Transverse colon (tissue), 4 donors: ENCODE measurements at regions not wholly inside any gene's neighbourhood (a gene's known extent, or its start where the extent isn't known, plus 50 kb on each side); places are given as distances from the start of the nearest gene placed in this dataset.

Source experiments
- DNase-seq: peaks from one replicate; pipeline ENCODE4 v3.0.0-alpha.2; 2019
- H3K27ac ChIP-seq, 4 donors: fragments of 200-600 bp; sonication (generic); 2 replicates each; pipeline ENCODE4 v1.5.1; 2016 to 2018; ENCODE audit warnings: inconsistent platforms in 4 of 4
- H3K27me3 ChIP-seq: fragments of 200-600 bp; sonication (generic); 2 replicates; pipeline ENCODE4 v1.5.1; 2017; ENCODE audit warnings: inconsistent platforms
- H3K36me3 ChIP-seq, 4 donors: fragments of 200-600 bp; sonication (generic); 2 replicates each; pipeline ENCODE4 v1.5.1; 2017 to 2019; ENCODE audit warnings: inconsistent platforms in 4 of 4
- H3K4me1 ChIP-seq, 4 donors: fragments of 200-600 bp; sonication (generic); 2 replicates each; pipeline ENCODE4 v1.5.1; 2017 to 2020; ENCODE audit warnings: inconsistent platforms in 4 of 4
- H3K4me3 ChIP-seq, 4 donors: fragments of 200-600 bp; sonication (generic); 1 replicate in 1 of 4; 2 replicates in 3 of 4; pipeline versions ENCODE4 v1.5.1 to v1.6.1; 2017 to 2019; ENCODE audit warnings: inconsistent platforms in 4 of 4
- H3K9me3 ChIP-seq, 2 donors: fragments of 200-600 bp; sonication (generic); 2 replicates each; pipeline ENCODE4 v1.5.1; 2017 to 2019; ENCODE audit warnings: inconsistent platforms in 2 of 2
- EP300 ChIP-seq: sonication (generic); formaldehyde crosslinking; IDR thresholded peaks from one replicate; pipeline ENCODE4 v1.6.1; 2017; ENCODE audit warnings: antibody characterized with exemption, low read depth
- POLR2A ChIP-seq: fragments of 450-650 bp; IDR thresholded peaks from one replicate; pipeline ENCODE4 v1.6.1; 2016; ENCODE audit warnings: antibody characterized with exemption, mild to moderate bottlenecking, moderate library complexity
- POLR2AphosphoS5 ChIP-seq, 3 donors: sonication (generic); formaldehyde crosslinking; IDR thresholded peaks; one replicate each; pipeline ENCODE4 v1.6.1; 2016; ENCODE audit warnings: antibody characterized with exemption in 3 of 3
- WGBS, 2 donors: methylation state at CpG; one replicate each; pipeline ENCODE4 v1.1.5; 2018; ENCODE audit warnings: low coverage in 1 of 2; 5-methylcytosine and 5-hydroxymethylcytosine counted together
- in situ Hi-C, 4 donors: fragments of 200-750 bp; cut with MboI; loops; one replicate each; pipeline versions ENCODE4 v1.15.0 to v1.15.1; 2017; ENCODE audit warnings: low sequenced_read_pairs in 3 of 4, low pct_ligation_motif_present in 1 of 4, low pct_unique_long_range_greater_than_20kb in 1 of 4
- intact Hi-C: fragments of 100-400 bp; cut with DNase I; formaldehyde crosslinking; loops from one replicate; pipeline ENCODE4 v1.15.1; 2023; ENCODE audit warnings: low total_unique reads
- TF ChIP-seq, protein P1 (sequence below), 5 experiments: fragments of 200-600 bp in 3 of 5; fragments of 450-650 bp in 2 of 5; sonication (generic) in 3 of 5; IDR thresholded peaks; 1 replicate in 2 of 5; 2 replicates in 3 of 5; pipeline ENCODE4 v1.5.1; 2016 to 2017; ENCODE audit warnings: antibody characterized with exemption in 5 of 5, inconsistent platforms in 3 of 5, mild to moderate bottlenecking in 2 of 5, moderate library complexity in 1 of 5

DNA sequence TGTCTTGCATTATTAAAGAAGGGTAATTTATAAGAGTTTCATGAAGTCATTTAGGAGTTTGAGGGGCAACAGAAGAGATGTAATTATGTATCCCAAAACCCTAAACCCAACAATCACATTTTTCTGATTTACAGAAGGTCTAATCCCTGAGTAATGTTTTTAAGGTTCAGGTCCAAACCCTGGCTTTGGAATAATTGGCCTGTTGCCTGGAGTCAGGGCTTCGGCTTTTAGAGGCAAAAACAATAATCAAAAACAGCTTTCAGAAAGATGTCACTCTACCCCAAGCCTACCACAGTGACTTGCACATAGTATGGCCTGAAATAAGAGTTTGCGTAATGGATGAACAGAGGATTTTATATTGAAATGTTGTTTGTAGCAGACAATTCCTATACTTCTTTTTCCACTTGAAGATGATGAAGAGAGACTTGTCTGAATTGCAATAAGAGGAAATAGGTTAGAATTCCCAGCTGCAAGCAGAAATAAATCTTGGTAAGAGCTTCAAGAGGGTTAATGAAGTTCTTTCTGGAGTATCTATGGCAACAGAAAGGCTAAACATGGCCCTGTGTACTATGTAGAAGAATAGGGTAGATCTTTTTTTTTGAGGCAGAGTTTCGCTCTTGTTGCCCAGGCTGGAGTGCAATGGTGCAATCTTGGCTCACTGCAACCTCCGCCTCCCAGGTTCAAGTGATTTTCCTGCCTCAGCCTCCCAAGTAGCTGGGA is 152.0 kb downstream of the GPBP1 start:
- Histone ChIP-seq H3K36me3 (no peaks in the 10 kb centered on the region), H3K4me3 (no peak overlapping the region), H3K27me3 (no peaks in the 10 kb centered on the region), H3K9me3 (no peaks in the 10 kb centered on the region), H3K27ac (no peak overlapping the region), H3K4me1 (peaks cover 0 to 8% (median 0%) of the 10 kb centered on the region in 4 donors)
- in situ Hi-C loops, result no loop called here
- no peak for DNase-seq
- no peak for TF ChIP-seq POLR2A
- TF ChIP-seq, protein P1, sequence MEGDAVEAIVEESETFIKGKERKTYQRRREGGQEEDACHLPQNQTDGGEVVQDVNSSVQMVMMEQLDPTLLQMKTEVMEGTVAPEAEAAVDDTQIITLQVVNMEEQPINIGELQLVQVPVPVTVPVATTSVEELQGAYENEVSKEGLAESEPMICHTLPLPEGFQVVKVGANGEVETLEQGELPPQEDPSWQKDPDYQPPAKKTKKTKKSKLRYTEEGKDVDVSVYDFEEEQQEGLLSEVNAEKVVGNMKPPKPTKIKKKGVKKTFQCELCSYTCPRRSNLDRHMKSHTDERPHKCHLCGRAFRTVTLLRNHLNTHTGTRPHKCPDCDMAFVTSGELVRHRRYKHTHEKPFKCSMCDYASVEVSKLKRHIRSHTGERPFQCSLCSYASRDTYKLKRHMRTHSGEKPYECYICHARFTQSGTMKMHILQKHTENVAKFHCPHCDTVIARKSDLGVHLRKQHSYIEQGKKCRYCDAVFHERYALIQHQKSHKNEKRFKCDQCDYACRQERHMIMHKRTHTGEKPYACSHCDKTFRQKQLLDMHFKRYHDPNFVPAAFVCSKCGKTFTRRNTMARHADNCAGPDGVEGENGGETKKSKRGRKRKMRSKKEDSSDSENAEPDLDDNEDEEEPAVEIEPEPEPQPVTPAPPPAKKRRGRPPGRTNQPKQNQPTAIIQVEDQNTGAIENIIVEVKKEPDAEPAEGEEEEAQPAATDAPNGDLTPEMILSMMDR (IDR thresholded peaks at IDR 0.05), result no peak
- no peak for TF ChIP-seq EP300
- TF ChIP-seq POLR2AphosphoS5 (IDR thresholded peaks at IDR 0.05), result no peak
- WGBS, 2 donors, result 64 to 75% methylated on average over 3 to 4 of the region's 4 CpGs
- intact Hi-C loops, result loop anchor here (10.0 kb wide), 1 partner anchor 1311 kb away; no protein-coding TSS in a partner anchor

DNA sequence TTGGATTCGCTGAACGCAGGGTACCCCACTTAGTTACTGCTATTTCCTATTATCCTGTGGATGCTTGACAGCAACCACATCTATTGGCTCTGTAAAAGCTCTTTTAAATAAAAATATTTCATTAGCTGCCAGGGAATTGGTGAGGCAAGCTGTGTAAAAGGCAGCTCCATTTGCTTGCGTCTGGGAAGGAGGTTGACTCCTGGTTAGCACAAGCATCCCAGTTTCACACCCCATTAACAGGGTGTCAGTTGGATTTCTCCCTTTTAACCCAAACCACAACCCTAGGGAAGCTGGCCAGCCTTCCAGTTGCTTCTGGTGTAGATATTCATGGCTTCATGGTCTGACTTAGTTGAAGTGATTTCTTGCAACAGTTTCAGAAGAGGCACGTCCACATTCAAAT is 151.0 kb downstream of the GPBP1 start:
- no peaks in the 10 kb centered on the region for H3K9me3 ChIP-seq
- peak overlapping the region in 1 of 4 donors; percentile 38 for H3K27ac ChIP-seq
- H3K27me3 ChIP-seq, result no peaks in the 10 kb centered on the region
- intact Hi-C loops (loop anchor here (10.0 kb wide), 1 partner anchor 1310 kb away; no protein-coding TSS in a partner anchor), in situ Hi-C loops (loop anchor here in 1 of 4 donors (25.0 kb wide), 1 partner anchor 462 kb away; no protein-coding TSS in a partner anchor)
- no peaks in the 10 kb centered on the region for H3K36me3 ChIP-seq
- no peak for TF ChIP-seq POLR2A
- no peak for TF ChIP-seq EP300
- TF ChIP-seq, protein P1 (IDR thresholded peaks at IDR 0.05), result no peak
- TF ChIP-seq POLR2AphosphoS5 (IDR thresholded peaks at IDR 0.05), result no peak
- WGBS, 2 donors, result 71 to 82% methylated on average over 1 to 4 of the region's 4 CpGs
- no peak overlapping the region for H3K4me3 ChIP-seq
- DNase-seq, result no peak
- peaks cover 0 to 8% (median 0%) of the 10 kb centered on the region in 4 donors for H3K4me1 ChIP-seq

DNA sequence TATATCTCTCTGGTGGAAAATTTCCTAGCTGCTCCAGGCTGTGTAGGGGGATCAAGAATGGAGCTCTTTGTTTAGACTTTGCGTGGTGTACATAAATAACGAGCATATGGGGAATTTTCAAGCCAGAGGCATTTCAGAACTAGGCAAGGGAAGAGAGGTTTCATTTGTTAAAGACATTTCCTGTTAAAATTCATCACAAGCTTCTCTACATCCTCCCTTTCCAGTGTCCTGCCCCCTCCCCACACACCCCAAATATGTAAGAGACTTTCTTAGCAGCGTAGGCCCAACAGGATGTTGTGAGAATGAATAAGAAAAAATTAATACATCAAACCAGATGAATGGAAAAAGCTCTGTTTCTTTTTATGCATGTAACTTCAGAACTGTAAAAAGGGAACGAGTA is 150.3 kb downstream of the GPBP1 start:
- 60 to 69% methylated on average over 4 of the region's 4 CpGs for WGBS, 2 donors
- no peak for DNase-seq
- Histone ChIP-seq H3K4me1 (peaks cover 0 to 8% (median 0%) of the 10 kb centered on the region in 4 donors), H3K36me3 (no peaks in the 10 kb centered on the region), H3K27me3 (no peaks in the 10 kb centered on the region), H3K27ac (peak overlapping the region in 1 of 4 donors; percentile 30), H3K4me3 (no peak overlapping the region), H3K9me3 (no peaks in the 10 kb centered on the region)
- in situ Hi-C loops (loop anchor here in 1 of 4 donors (25.0 kb wide), 1 partner anchor 463 kb away; no protein-coding TSS in a partner anchor), intact Hi-C loops (loop anchor here (10.0 kb wide), 1 partner anchor 1309 kb away; no protein-coding TSS in a partner anchor)
- TF ChIP-seq, protein P1 (IDR thresholded peaks at IDR 0.05), result no peak
- TF ChIP-seq EP300 (no peak), POLR2AphosphoS5 (IDR thresholded peaks at IDR 0.05) (no peak), POLR2A (no peak)

DNA sequence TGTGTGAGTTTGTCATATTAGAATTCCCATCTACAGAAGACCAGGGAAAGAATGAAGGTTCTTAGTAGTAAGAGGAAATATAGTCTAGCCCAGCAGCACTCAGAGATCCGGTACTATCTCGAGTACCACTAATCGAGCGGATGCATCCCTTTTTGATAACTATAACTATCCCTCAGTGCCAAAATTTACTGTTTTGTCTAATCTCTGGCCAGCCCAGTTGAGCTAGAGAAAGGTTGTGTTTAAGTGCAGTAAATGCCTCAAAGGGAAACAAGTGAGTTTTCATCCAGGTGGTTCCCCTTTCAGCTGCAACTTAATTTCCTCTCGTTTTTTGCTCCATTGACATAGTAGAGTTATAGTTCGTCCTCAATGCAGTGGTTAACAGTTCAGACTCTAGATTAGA is 146.7 kb downstream of the GPBP1 start:
- Histone ChIP-seq H3K9me3 (no peaks in the 10 kb centered on the region), H3K27ac (no peak overlapping the region), H3K27me3 (no peaks in the 10 kb centered on the region), H3K4me3 (no peak overlapping the region), H3K36me3 (no peaks in the 10 kb centered on the region), H3K4me1 (peaks cover 0 to 8% (median 0%) of the 10 kb centered on the region in 4 donors)
- in situ Hi-C loops, result loop anchor here in 1 of 4 donors (25.0 kb wide), 1 partner anchor 467 kb away; no protein-coding TSS in a partner anchor
- intact Hi-C loops, result loop anchor here (10.0 kb wide), 1 partner anchor 1306 kb away; no protein-coding TSS in a partner anchor
- DNase-seq, result no peak
- 68 to 69% methylated on average over 6 of the region's 6 CpGs for WGBS, 2 donors
- TF ChIP-seq, protein P1 (IDR thresholded peaks at IDR 0.05), result no peak
- TF ChIP-seq POLR2AphosphoS5 (IDR thresholded peaks at IDR 0.05) (no peak), POLR2A (no peak)
